ENCODE measurements at regions not wholly inside any gene's neighbourhood (a gene's known extent, or its start where the extent isn't known, plus 50 kb on each side); places are given as distances from the start of the nearest gene placed in this dataset.

DNA sequence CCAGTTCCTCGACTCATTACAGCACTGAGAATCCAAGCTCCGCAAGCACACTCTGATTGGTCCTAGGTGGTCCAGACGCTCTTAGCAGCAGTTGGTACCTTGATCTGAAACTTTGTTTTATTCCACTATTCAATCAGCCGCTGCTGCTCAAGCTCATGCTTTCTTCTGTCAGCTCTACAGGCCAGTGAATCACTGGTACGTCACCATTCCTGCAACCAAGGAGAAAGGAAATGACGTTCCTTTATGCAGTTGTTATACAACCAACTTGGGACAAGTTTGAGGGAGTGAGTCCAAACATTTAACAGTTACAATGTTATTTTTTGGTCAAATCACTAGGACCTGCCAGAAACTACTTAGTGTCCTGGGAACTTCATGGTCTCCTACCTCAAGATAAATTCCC is 398.8 kb upstream of the TMEFF2 start:
- TF ChIP-seq, protein P1, sequence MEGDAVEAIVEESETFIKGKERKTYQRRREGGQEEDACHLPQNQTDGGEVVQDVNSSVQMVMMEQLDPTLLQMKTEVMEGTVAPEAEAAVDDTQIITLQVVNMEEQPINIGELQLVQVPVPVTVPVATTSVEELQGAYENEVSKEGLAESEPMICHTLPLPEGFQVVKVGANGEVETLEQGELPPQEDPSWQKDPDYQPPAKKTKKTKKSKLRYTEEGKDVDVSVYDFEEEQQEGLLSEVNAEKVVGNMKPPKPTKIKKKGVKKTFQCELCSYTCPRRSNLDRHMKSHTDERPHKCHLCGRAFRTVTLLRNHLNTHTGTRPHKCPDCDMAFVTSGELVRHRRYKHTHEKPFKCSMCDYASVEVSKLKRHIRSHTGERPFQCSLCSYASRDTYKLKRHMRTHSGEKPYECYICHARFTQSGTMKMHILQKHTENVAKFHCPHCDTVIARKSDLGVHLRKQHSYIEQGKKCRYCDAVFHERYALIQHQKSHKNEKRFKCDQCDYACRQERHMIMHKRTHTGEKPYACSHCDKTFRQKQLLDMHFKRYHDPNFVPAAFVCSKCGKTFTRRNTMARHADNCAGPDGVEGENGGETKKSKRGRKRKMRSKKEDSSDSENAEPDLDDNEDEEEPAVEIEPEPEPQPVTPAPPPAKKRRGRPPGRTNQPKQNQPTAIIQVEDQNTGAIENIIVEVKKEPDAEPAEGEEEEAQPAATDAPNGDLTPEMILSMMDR (IDR thresholded peaks at IDR 0.05): no peak
- TF ChIP-seq POLR2A (IDR thresholded peaks at IDR 0.05): no peak

Measured in sigmoid colon (tissue), 3 donors.